NCI-H1436 (cell line): ENCODE measurements at regions not wholly inside any gene's neighbourhood (a gene's known extent, or its start where the extent isn't known, plus 50 kb on each side); places are given as distances from the start of the nearest gene placed in this dataset.
"Not testable (repeated sequence)": the region's sequence is repeated elsewhere in the genome, so short reads cannot be mapped to it uniquely, and the experiment has no call there.

Experiments used
- DNase-seq: peaks from one replicate; lab custom pipeline; 2025; lab: John Stamatoyannopoulos, UW

- DNase-seq, result no peak
Measured at GRCh38 chr16:60558936-60559335, 1477.3 kb downstream of the CDH8 start.

- DNase-seq, result no peak
Measured at GRCh38 chr16:60553090-60553757, 1483.0 kb downstream of the CDH8 start.

GRCh38 chr16:60541535-60541934 lies 1494.7 kb downstream of the CDH8 start:
- no peak for DNase-seq

GRCh38 chr16:60510941-60511340 lies 1525.3 kb downstream of the CDH8 start:
- DNase-seq, result no peak

GRCh38 chr16:60510208-60510607 lies 1526.0 kb downstream of the CDH8 start:
- DNase-seq, result no peak

- DNase-seq, result no peak
Measured at GRCh38 chr16:60491273-60491672, 1545.0 kb downstream of the CDH8 start.

- DNase-seq, result no peak
Measured at GRCh38 chr16:60485872-60486489, 1550.3 kb downstream of the CDH8 start.

GRCh38 chr16:60484901-60485300 lies 1551.3 kb downstream of the CDH8 start:
- DNase-seq, result no peak

GRCh38 chr16:60481591-60481990 lies 1554.6 kb downstream of the CDH8 start:
- DNase-seq, result no peak

- DNase-seq, result no peak
Measured at GRCh38 chr16:60478810-60479209, 1557.4 kb downstream of the CDH8 start.

- DNase-seq, result no peak
Measured at GRCh38 chr16:60463986-60464385, 1572.3 kb downstream of the CDH8 start.

- no peak for DNase-seq
Measured at GRCh38 chr16:60459463-60459862, 1576.8 kb downstream of the CDH8 start.

- DNase-seq, result no peak
Measured at GRCh38 chr16:60458255-60458654, 1578.0 kb downstream of the CDH8 start.

- DNase-seq, result no peak
Measured at GRCh38 chr16:60452646-60453045, 1583.6 kb downstream of the CDH8 start.

GRCh38 chr16:60438894-60439293 lies 1597.3 kb downstream of the CDH8 start:
- DNase-seq, result no peak

- no peak for DNase-seq
Measured at GRCh38 chr16:60432472-60432871, 1603.8 kb downstream of the CDH8 start.

GRCh38 chr16:60419859-60420258 lies 1616.4 kb downstream of the CDH8 start:
- DNase-seq, result no peak

- no peak for DNase-seq
Measured at GRCh38 chr16:60414613-60415012, 1621.6 kb downstream of the CDH8 start.

GRCh38 chr16:60413969-60414368 lies 1622.3 kb downstream of the CDH8 start:
- DNase-seq, result no peak

- DNase-seq, result no peak
Measured at GRCh38 chr16:60407606-60408005, 1628.6 kb downstream of the CDH8 start.

- DNase-seq, result no peak
Measured at GRCh38 chr16:60407034-60407433, 1629.2 kb downstream of the CDH8 start.

- no peak for DNase-seq
Measured at GRCh38 chr16:60405286-60405685, 1631.0 kb downstream of the CDH8 start.

GRCh38 chr16:60404401-60404800 lies 1631.8 kb downstream of the CDH8 start:
- no peak for DNase-seq

- DNase-seq, result not testable (repeated sequence)
Measured at GRCh38 chr16:60402941-60403340, 1633.3 kb downstream of the CDH8 start.
